Esophagus muscularis mucosa (tissue), 4 donors: ENCODE measurements at regions not wholly inside any gene's neighbourhood (a gene's known extent, or its start where the extent isn't known, plus 50 kb on each side); places are given as distances from the start of the nearest gene placed in this dataset.

Source experiments
- DNase-seq: peaks from one replicate; pipeline ENCODE4 v3.0.0-alpha.2; 2017; ENCODE audit errors: extremely low spot score
- H3K27ac ChIP-seq, 4 donors: fragments of 200-600 bp; sonication (generic); replicated peaks in 1 of 4; 1 replicate in 3 of 4; 2 replicates in 1 of 4; pipeline ENCODE4 v1.5.1; 2016 to 2019; ENCODE audit warnings: mild to moderate bottlenecking in 1 of 4
- H3K27me3 ChIP-seq, 4 donors: fragments of 200-600 bp; sonication (generic); one replicate each; pipeline versions ENCODE4 v1.5.1 to v1.6.0; 2016 to 2019
- H3K36me3 ChIP-seq, 4 donors: fragments of 200-600 bp; sonication (generic); one replicate each; pipeline ENCODE4 v1.5.1; 2016 to 2019
- H3K4me1 ChIP-seq, 4 donors: fragments of 200-600 bp; sonication (generic); one replicate each; pipeline ENCODE4 v1.5.1; 2016 to 2019
- H3K4me3 ChIP-seq, 4 donors: fragments of 200-600 bp; sonication (generic); 1 replicate in 2 of 4; 2 replicates in 2 of 4; pipeline ENCODE4 v1.5.1; 2016 to 2019; ENCODE audit warnings: mild to moderate bottlenecking in 4 of 4, moderate library complexity in 1 of 4
- H3K9me3 ChIP-seq, 4 donors: fragments of 200-600 bp; sonication (generic); 1 replicate in 3 of 4; 2 replicates in 1 of 4; pipeline ENCODE4 v1.5.1; 2016 to 2019
- CTCF ChIP-seq, 3 experiments: fragments of 200-600 bp in 2 of 3; fragments of 450-650 bp in 1 of 3; sonication (generic) in 2 of 3; IDR thresholded peaks; one replicate each; pipeline ENCODE4 v1.5.1; 2017 to 2019; ENCODE audit warnings: antibody characterized with exemption in 3 of 3, mild to moderate bottlenecking in 2 of 3, moderate library complexity in 1 of 3
- EP300 ChIP-seq: sonication (generic); formaldehyde crosslinking; IDR thresholded peaks from one replicate; pipeline ENCODE4 v1.6.1; 2017; ENCODE audit warnings: antibody characterized with exemption
- POLR2A ChIP-seq: fragments of 450-650 bp; IDR thresholded peaks from one replicate; pipeline ENCODE4 v1.6.1; 2017; ENCODE audit warnings: antibody characterized with exemption, moderate library complexity, mild to moderate bottlenecking, low read depth
- POLR2AphosphoS5 ChIP-seq, 2 donors: sonication (generic); formaldehyde crosslinking; IDR thresholded peaks; one replicate each; pipeline ENCODE4 v1.6.1; 2017; ENCODE audit warnings: antibody characterized with exemption in 2 of 2
- WGBS: methylation state at CpG from one replicate; pipeline ENCODE4 v1.1.5; 2018; 5-methylcytosine and 5-hydroxymethylcytosine counted together
- intact Hi-C: fragments of 100-400 bp; cut with DNase I; formaldehyde crosslinking; loops from one replicate; pipeline ENCODE4 v1.15.1; 2023

- H3K27me3 ChIP-seq = peaks cover 0 to 9% (median 0%) of the 10 kb centered on the region in 4 donors
- H3K27ac ChIP-seq = no peak overlapping the region
- TF ChIP-seq EP300 = no peak
- no peak for TF ChIP-seq POLR2A
- no peak for TF ChIP-seq POLR2AphosphoS5 (IDR thresholded peaks at IDR 0.05)
- no peak for TF ChIP-seq CTCF (IDR thresholded peaks at IDR 0.05)
- H3K9me3 ChIP-seq = peaks cover 0 to 3% (median 0%) of the 10 kb centered on the region in 4 donors
- H3K4me1 ChIP-seq = peaks cover 0 to 3% (median 0%) of the 10 kb centered on the region in 4 donors
- 93% methylated on average over 3 of the region's 3 CpGs for WGBS
- no peak for DNase-seq
- no peaks in the 10 kb centered on the region for H3K36me3 ChIP-seq
- intact Hi-C loops = no loop called here
- H3K4me3 ChIP-seq = no peak overlapping the region
Observed at GRCh38 chr11:115921540-115921939, 417.3 kb upstream of the CADM1 start.

DNA sequence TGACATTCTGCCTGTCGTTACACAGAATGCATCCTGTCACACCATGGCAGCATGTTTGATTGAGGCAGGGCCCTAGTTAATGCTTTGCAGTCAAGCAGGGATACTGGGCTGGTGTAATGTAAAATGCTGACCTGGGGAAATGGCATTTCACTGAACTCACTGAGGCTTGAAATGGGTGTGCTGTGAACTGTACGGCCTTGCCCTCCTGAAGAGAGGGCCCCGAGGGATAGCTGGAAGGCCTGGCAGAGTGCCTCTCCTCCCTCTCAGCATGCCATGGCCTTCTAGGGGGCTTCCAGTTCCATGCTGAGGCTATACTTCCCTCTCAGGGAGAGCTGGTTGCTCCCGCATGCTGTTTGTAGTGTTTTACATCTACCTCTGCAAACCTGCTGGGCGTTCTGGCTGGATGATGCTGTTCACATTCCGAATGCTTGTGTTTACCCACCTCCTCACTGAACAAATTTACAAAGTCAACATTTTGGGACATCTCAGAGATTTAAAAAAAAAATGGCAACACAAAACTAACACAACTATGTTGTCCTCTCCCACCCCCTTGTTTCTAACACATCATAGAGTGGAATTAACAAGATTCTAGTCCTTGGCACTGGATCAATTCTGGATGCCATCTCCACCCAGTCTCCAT, 416.7 kb upstream of the CADM1 start:
- intact Hi-C loops = no loop called here
- DNase-seq = no peak
- H3K4me3 ChIP-seq = no peak overlapping the region
- no peak overlapping the region for H3K27ac ChIP-seq
- peaks cover 0 to 9% (median 0%) of the 10 kb centered on the region in 4 donors for H3K27me3 ChIP-seq
- TF ChIP-seq POLR2A (no peak), POLR2AphosphoS5 (IDR thresholded peaks at IDR 0.05) (no peak), EP300 (no peak), CTCF (IDR thresholded peaks at IDR 0.05) (no peak)
- H3K4me1 ChIP-seq = peaks cover 0 to 3% (median 0%) of the 10 kb centered on the region in 4 donors
- H3K9me3 ChIP-seq = peaks cover 0 to 3% (median 0%) of the 10 kb centered on the region in 4 donors
- no peaks in the 10 kb centered on the region for H3K36me3 ChIP-seq
- 94% methylated on average over 5 of the region's 6 CpGs for WGBS

GRCh38 chr11:115920092-115920461, 415.9 kb upstream of the CADM1 start:
- H3K9me3 ChIP-seq = peaks cover 0 to 3% (median 0%) of the 10 kb centered on the region in 4 donors
- no peak for TF ChIP-seq CTCF (IDR thresholded peaks at IDR 0.05)
- TF ChIP-seq POLR2A = no peak
- no peak for TF ChIP-seq POLR2AphosphoS5 (IDR thresholded peaks at IDR 0.05)
- no peak for TF ChIP-seq EP300
- H3K27me3 ChIP-seq = peaks cover 0 to 9% (median 0%) of the 10 kb centered on the region in 4 donors
- no peaks in the 10 kb centered on the region for H3K36me3 ChIP-seq
- no peak overlapping the region for H3K4me3 ChIP-seq
- peaks cover 0 to 3% (median 0%) of the 10 kb centered on the region in 4 donors for H3K4me1 ChIP-seq
- DNase-seq = no peak
- WGBS = 38% methylated on average over 1 of the region's 1 CpG
- H3K27ac ChIP-seq = no peak overlapping the region
- intact Hi-C loops = no loop called here

- Histone ChIP-seq H3K4me1 (peaks cover 0 to 3% (median 0%) of the 10 kb centered on the region in 4 donors), H3K27ac (no peak overlapping the region), H3K4me3 (no peak overlapping the region), H3K9me3 (peaks cover 0 to 3% (median 0%) of the 10 kb centered on the region in 4 donors), H3K36me3 (no peaks in the 10 kb centered on the region), H3K27me3 (peaks cover 0 to 9% (median 0%) of the 10 kb centered on the region in 4 donors)
- no peak for TF ChIP-seq POLR2AphosphoS5 (IDR thresholded peaks at IDR 0.05)
- no peak for TF ChIP-seq POLR2A
- TF ChIP-seq EP300 = no peak
- no peak for TF ChIP-seq CTCF (IDR thresholded peaks at IDR 0.05)
- 50% methylated on average over 4 of the region's 4 CpGs for WGBS
- no peak for DNase-seq
- intact Hi-C loops = no loop called here
Observed at GRCh38 chr11:115919341-115920091, 415.3 kb upstream of the CADM1 start.
